ENCODE measurements at regions not wholly inside any gene's neighbourhood (a gene's known extent, or its start where the extent isn't known, plus 50 kb on each side); places are given as distances from the start of the nearest gene placed in this dataset.

GRCh38 chr6:40180271-40180670 lies 246.0 kb upstream of the MOCS1 start:
- no peaks in the 10 kb centered on the region for H3K36me3 Mint-ChIP-seq (ENCODE audit: insufficient read depth, unreplicated experiment)
- no peaks in the 10 kb centered on the region for H3K27me3 Mint-ChIP-seq (ENCODE audit: unreplicated experiment)
- intact Hi-C loops (cut with micrococcal nuclease; ENCODE audit: unreplicated experiment): no loop called here
- H3K27ac Mint-ChIP-seq (ENCODE audit: unreplicated experiment): no peak overlapping the region
- CTCF ChIA-PET: no interaction called here
- no peak overlapping the region for H3K4me3 Mint-ChIP-seq (ENCODE audit: low read depth, unreplicated experiment)
- DNase-seq: no peak
- H3K4me1 Mint-ChIP-seq (ENCODE audit: low read depth, unreplicated experiment): no peaks in the 10 kb centered on the region
- TF ChIP-seq, protein P1, sequence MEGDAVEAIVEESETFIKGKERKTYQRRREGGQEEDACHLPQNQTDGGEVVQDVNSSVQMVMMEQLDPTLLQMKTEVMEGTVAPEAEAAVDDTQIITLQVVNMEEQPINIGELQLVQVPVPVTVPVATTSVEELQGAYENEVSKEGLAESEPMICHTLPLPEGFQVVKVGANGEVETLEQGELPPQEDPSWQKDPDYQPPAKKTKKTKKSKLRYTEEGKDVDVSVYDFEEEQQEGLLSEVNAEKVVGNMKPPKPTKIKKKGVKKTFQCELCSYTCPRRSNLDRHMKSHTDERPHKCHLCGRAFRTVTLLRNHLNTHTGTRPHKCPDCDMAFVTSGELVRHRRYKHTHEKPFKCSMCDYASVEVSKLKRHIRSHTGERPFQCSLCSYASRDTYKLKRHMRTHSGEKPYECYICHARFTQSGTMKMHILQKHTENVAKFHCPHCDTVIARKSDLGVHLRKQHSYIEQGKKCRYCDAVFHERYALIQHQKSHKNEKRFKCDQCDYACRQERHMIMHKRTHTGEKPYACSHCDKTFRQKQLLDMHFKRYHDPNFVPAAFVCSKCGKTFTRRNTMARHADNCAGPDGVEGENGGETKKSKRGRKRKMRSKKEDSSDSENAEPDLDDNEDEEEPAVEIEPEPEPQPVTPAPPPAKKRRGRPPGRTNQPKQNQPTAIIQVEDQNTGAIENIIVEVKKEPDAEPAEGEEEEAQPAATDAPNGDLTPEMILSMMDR (IDR thresholded peaks at IDR 0.05; ENCODE audit: unreplicated experiment): no peak
- peaks cover 30% of the 10 kb centered on the region for H3K9me3 Mint-ChIP-seq (ENCODE audit: low read depth, unreplicated experiment)
- no TSS peak for BruUV-seq (replicated peaks)

DNA sequence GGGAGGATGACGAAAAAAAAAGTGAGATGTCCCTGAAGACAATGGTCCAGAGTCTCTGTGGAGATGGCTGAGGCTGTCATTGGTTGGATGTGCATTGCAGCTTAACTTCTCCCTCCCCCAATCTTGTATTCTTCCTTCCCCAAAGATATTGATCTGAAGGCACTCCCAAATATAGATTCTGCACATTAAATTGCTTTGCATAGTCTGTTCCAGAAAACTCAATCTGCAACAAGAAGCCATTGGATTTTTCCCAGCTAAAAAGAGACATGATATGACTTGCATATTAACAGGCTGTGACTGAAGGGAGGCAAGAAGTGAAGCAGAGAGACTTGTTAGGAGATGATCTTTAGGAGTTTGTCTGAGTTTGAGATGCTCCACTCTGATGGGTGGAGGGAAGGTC lies 245.2 kb upstream of the MOCS1 start:
- CTCF ChIA-PET: no interaction called here
- intact Hi-C loops (cut with micrococcal nuclease; ENCODE audit: unreplicated experiment): no loop called here
- Mint-ChIP-seq H3K4me1 (ENCODE audit: low read depth, unreplicated experiment) (no peaks in the 10 kb centered on the region), H3K27ac (ENCODE audit: unreplicated experiment) (no peak overlapping the region), H3K36me3 (ENCODE audit: insufficient read depth, unreplicated experiment) (no peaks in the 10 kb centered on the region), H3K27me3 (ENCODE audit: unreplicated experiment) (no peaks in the 10 kb centered on the region), H3K4me3 (ENCODE audit: low read depth, unreplicated experiment) (no peak overlapping the region), H3K9me3 (ENCODE audit: low read depth, unreplicated experiment) (peaks cover 26% of the 10 kb centered on the region)
- no TSS peak for BruUV-seq (replicated peaks)
- no peak for DNase-seq
- TF ChIP-seq, protein P1 (IDR thresholded peaks at IDR 0.05; ENCODE audit: unreplicated experiment): no peak

DNA sequence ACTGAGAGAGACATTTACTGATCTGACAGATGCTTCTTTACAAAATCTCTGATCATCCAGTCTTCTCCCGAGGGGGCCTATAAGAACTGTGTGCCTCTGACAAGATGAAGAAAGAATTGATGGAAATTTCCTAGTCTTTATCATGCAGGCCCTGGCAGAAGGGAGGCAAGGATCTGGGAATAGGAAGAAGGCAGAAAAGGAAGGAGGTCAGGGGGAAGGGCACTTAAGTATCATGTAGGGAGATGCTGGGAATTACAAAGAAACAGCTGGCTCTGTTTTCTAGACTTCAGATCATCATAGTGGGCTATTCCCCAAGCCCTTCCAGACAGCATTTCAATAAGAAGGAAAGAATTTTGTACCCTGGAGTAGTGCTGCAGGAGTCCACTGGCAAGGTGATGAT lies 243.3 kb upstream of the MOCS1 start:
- Mint-ChIP-seq H3K27ac (ENCODE audit: unreplicated experiment) (no peak overlapping the region), H3K36me3 (ENCODE audit: insufficient read depth, unreplicated experiment) (no peaks in the 10 kb centered on the region), H3K4me1 (ENCODE audit: low read depth, unreplicated experiment) (no peaks in the 10 kb centered on the region), H3K9me3 (ENCODE audit: low read depth, unreplicated experiment) (peaks cover 16% of the 10 kb centered on the region), H3K4me3 (ENCODE audit: low read depth, unreplicated experiment) (no peak overlapping the region), H3K27me3 (ENCODE audit: unreplicated experiment) (no peaks in the 10 kb centered on the region)
- CTCF ChIA-PET: interaction anchor here (0.7 kb wide), 1 partner anchor 960 kb away, joined by 3 read pairs; no protein-coding TSS in a partner anchor
- TF ChIP-seq, protein P1 (IDR thresholded peaks at IDR 0.05; ENCODE audit: unreplicated experiment): no peak
- DNase-seq: no peak
- intact Hi-C loops (cut with micrococcal nuclease; ENCODE audit: unreplicated experiment): no loop called here
- BruUV-seq (replicated peaks): no TSS peak

- Mint-ChIP-seq H3K9me3 (ENCODE audit: low read depth, unreplicated experiment) (peaks cover 15% of the 10 kb centered on the region), H3K27me3 (ENCODE audit: unreplicated experiment) (no peaks in the 10 kb centered on the region), H3K4me1 (ENCODE audit: low read depth, unreplicated experiment) (no peaks in the 10 kb centered on the region), H3K27ac (ENCODE audit: unreplicated experiment) (no peak overlapping the region), H3K4me3 (ENCODE audit: low read depth, unreplicated experiment) (no peak overlapping the region), H3K36me3 (ENCODE audit: insufficient read depth, unreplicated experiment) (no peaks in the 10 kb centered on the region)
- CTCF ChIA-PET: no interaction called here
- TF ChIP-seq, protein P1 (IDR thresholded peaks at IDR 0.05; ENCODE audit: unreplicated experiment): no peak
- DNase-seq: no peak
- BruUV-seq (replicated peaks): no TSS peak
- intact Hi-C loops (cut with micrococcal nuclease; ENCODE audit: unreplicated experiment): no loop called here
Measured at GRCh38 chr6:40176152-40176551, 241.9 kb upstream of the MOCS1 start.
